ENCODE measurements at regions not wholly inside any gene's neighbourhood (a gene's known extent, or its start where the extent isn't known, plus 50 kb on each side); places are given as distances from the start of the nearest gene placed in this dataset.
A peak's percentile ranks its signal among the peaks of the same experiment; 100 is the strongest.

GRCh38 chr18:41783879-41784278 is 171.2 kb upstream of the PIK3C3 start:
- peaks cover 0 to 4% of the 10 kb centered on the region in 2 donors for H3K9me3 Mint-ChIP-seq
- no peaks in the 10 kb centered on the region for H3K4me1 Mint-ChIP-seq
- Histone ChIP-seq H3K4me1 (ENCODE audit: control insufficient read depth, insufficient read depth, low read length) (no peaks in the 10 kb centered on the region), H3K4me3 (ENCODE audit: low read length) (no peak overlapping the region), H3K9me3 (ENCODE audit: control insufficient read depth, insufficient read depth, low read length) (no peaks in the 10 kb centered on the region), H3K27me3 (ENCODE audit: control insufficient read depth, insufficient read depth, low read length) (no peaks in the 10 kb centered on the region), H3K27ac (ENCODE audit: low read length) (no peak overlapping the region), H3K36me3 (ENCODE audit: control insufficient read depth, insufficient read depth, low read length) (no peaks in the 10 kb centered on the region)
- 78% methylated on average over 1 of the region's 1 CpG for WGBS (ENCODE audit: insufficient coverage)
- no peak overlapping the region for H3K27ac Mint-ChIP-seq
- intact Hi-C loops (cut with micrococcal nuclease): no loop called here
- no peak overlapping the region for H3K4me3 Mint-ChIP-seq
- no peak for TF ChIP-seq CTCF (IDR thresholded peaks at IDR 0.05)
- no peaks in the 10 kb centered on the region for H3K36me3 Mint-ChIP-seq
- no peaks in the 10 kb centered on the region for H3K27me3 Mint-ChIP-seq (ENCODE audit: low read depth in 2 of 2)
- no peak for DNase-seq
- no peak for ATAC-seq

- no peak overlapping the region for H3K27ac Mint-ChIP-seq
- no peaks in the 10 kb centered on the region for H3K36me3 Mint-ChIP-seq
- intact Hi-C loops (cut with micrococcal nuclease): no loop called here
- H3K36me3 ChIP-seq (ENCODE audit: control insufficient read depth, insufficient read depth, low read length): no peaks in the 10 kb centered on the region
- no peaks in the 10 kb centered on the region for H3K4me1 Mint-ChIP-seq
- ATAC-seq (no peak), DNase-seq (no peak)
- H3K4me3 Mint-ChIP-seq: no peak overlapping the region
- no peaks in the 10 kb centered on the region for H3K9me3 ChIP-seq (ENCODE audit: control insufficient read depth, insufficient read depth, low read length)
- peaks cover 0 to 4% of the 10 kb centered on the region in 2 donors for H3K9me3 Mint-ChIP-seq
- no peaks in the 10 kb centered on the region for H3K27me3 ChIP-seq (ENCODE audit: control insufficient read depth, insufficient read depth, low read length)
- H3K4me1 ChIP-seq (ENCODE audit: control insufficient read depth, insufficient read depth, low read length): no peaks in the 10 kb centered on the region
- H3K27me3 Mint-ChIP-seq (ENCODE audit: low read depth in 2 of 2): no peaks in the 10 kb centered on the region
- no peak overlapping the region for H3K27ac ChIP-seq (ENCODE audit: low read length)
- H3K4me3 ChIP-seq (ENCODE audit: low read length): no peak overlapping the region
- TF ChIP-seq CTCF (IDR thresholded peaks at IDR 0.05): no peak
- WGBS (ENCODE audit: insufficient coverage): 49% methylated on average over 5 of the region's 5 CpGs
Observed at GRCh38 chr18:41783065-41783818, 171.8 kb upstream of the PIK3C3 start.

GRCh38 chr18:41771973-41772372 is 183.1 kb upstream of the PIK3C3 start:
- ATAC-seq (peak in 1 of 3 donors; percentile 7), DNase-seq (no peak)
- Mint-ChIP-seq H3K9me3 (peaks cover 0 to 7% of the 10 kb centered on the region in 2 donors), H3K4me1 (no peaks in the 10 kb centered on the region), H3K36me3 (no peaks in the 10 kb centered on the region), H3K4me3 (no peak overlapping the region), H3K27ac (no peak overlapping the region), H3K27me3 (ENCODE audit: low read depth in 2 of 2) (no peaks in the 10 kb centered on the region)
- no peaks in the 10 kb centered on the region for H3K27me3 ChIP-seq (ENCODE audit: control insufficient read depth, insufficient read depth, low read length)
- no peak overlapping the region for H3K4me3 ChIP-seq (ENCODE audit: low read length)
- no peaks in the 10 kb centered on the region for H3K4me1 ChIP-seq (ENCODE audit: control insufficient read depth, insufficient read depth, low read length)
- no peaks in the 10 kb centered on the region for H3K9me3 ChIP-seq (ENCODE audit: control insufficient read depth, insufficient read depth, low read length)
- H3K36me3 ChIP-seq (ENCODE audit: control insufficient read depth, insufficient read depth, low read length): no peaks in the 10 kb centered on the region
- no peak for TF ChIP-seq CTCF (IDR thresholded peaks at IDR 0.05)
- WGBS (ENCODE audit: insufficient coverage): 93% methylated on average over 1 of the region's 1 CpG
- no peak overlapping the region for H3K27ac ChIP-seq (ENCODE audit: low read length)
- intact Hi-C loops (cut with micrococcal nuclease): no loop called here

GRCh38 chr18:41769265-41769664 is 185.8 kb upstream of the PIK3C3 start:
- ATAC-seq (no peak), DNase-seq (no peak)
- H3K4me3 Mint-ChIP-seq: no peak overlapping the region
- no peak overlapping the region for H3K27ac Mint-ChIP-seq
- no peaks in the 10 kb centered on the region for H3K27me3 Mint-ChIP-seq (ENCODE audit: low read depth in 2 of 2)
- Histone ChIP-seq H3K27ac (ENCODE audit: low read length) (no peak overlapping the region), H3K9me3 (ENCODE audit: control insufficient read depth, insufficient read depth, low read length) (no peaks in the 10 kb centered on the region), H3K27me3 (ENCODE audit: control insufficient read depth, insufficient read depth, low read length) (no peaks in the 10 kb centered on the region), H3K36me3 (ENCODE audit: control insufficient read depth, insufficient read depth, low read length) (no peaks in the 10 kb centered on the region), H3K4me3 (ENCODE audit: low read length) (no peak overlapping the region), H3K4me1 (ENCODE audit: control insufficient read depth, insufficient read depth, low read length) (no peaks in the 10 kb centered on the region)
- no peaks in the 10 kb centered on the region for H3K36me3 Mint-ChIP-seq
- H3K9me3 Mint-ChIP-seq: peaks cover 4 to 7% of the 10 kb centered on the region in 2 donors
- no CpG with 5 or more reads among the region's 1 CpG for WGBS (ENCODE audit: insufficient coverage)
- intact Hi-C loops (cut with micrococcal nuclease): no loop called here
- H3K4me1 Mint-ChIP-seq: no peaks in the 10 kb centered on the region
- no peak for TF ChIP-seq CTCF (IDR thresholded peaks at IDR 0.05)
